ENCODE measurements at regions not wholly inside any gene's neighbourhood (a gene's known extent, or its start where the extent isn't known, plus 50 kb on each side); places are given as distances from the start of the nearest gene placed in this dataset.

GRCh38 chr9:2469681-2470221 is 151.8 kb upstream of the VLDLR start:
- TF ChIP-seq EZH2 (IDR thresholded peaks at IDR 0.05; ENCODE audit: borderline replicate concordance, control insufficient read depth, low read depth, low read length) (no peak), NR2C2 (IDR thresholded peaks at IDR 0.05; ENCODE audit: borderline replicate concordance, control insufficient read depth, insufficient read length, low read depth) (no peak)
